ENCODE measurements at regions not wholly inside any gene's neighbourhood (a gene's known extent, or its start where the extent isn't known, plus 50 kb on each side); places are given as distances from the start of the nearest gene placed in this dataset.

DNA sequence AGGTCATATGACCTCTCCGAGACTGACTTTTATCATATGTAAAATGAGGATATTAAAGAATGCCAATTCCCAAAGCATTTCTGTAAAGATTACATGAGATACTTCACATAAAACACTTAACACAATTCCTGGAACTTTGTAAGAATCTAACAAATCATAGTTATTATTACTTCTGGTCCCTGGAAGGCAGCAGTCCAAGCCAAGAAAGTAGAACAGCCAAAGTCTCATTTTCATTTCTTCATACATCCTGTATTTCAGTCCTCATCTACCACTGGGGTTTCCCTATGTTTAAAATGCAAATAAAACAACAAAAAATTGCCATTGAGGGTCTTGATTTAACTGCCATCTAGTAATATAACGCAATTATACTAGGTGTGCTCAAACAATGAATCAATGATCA is 179.5 kb downstream of the MARCHF11 start:
- Mint-ChIP-seq H3K27me3 (ENCODE audit: unreplicated experiment) (no peaks in the 10 kb centered on the region), H3K9me3 (ENCODE audit: low read depth, unreplicated experiment) (peaks cover 6% of the 10 kb centered on the region), H3K36me3 (ENCODE audit: insufficient read depth, unreplicated experiment) (no peaks in the 10 kb centered on the region), H3K4me3 (ENCODE audit: low read depth, unreplicated experiment) (no peak overlapping the region), H3K4me1 (ENCODE audit: low read depth, unreplicated experiment) (no peaks in the 10 kb centered on the region), H3K27ac (ENCODE audit: unreplicated experiment) (no peak overlapping the region)
- TF ChIP-seq, protein P1, sequence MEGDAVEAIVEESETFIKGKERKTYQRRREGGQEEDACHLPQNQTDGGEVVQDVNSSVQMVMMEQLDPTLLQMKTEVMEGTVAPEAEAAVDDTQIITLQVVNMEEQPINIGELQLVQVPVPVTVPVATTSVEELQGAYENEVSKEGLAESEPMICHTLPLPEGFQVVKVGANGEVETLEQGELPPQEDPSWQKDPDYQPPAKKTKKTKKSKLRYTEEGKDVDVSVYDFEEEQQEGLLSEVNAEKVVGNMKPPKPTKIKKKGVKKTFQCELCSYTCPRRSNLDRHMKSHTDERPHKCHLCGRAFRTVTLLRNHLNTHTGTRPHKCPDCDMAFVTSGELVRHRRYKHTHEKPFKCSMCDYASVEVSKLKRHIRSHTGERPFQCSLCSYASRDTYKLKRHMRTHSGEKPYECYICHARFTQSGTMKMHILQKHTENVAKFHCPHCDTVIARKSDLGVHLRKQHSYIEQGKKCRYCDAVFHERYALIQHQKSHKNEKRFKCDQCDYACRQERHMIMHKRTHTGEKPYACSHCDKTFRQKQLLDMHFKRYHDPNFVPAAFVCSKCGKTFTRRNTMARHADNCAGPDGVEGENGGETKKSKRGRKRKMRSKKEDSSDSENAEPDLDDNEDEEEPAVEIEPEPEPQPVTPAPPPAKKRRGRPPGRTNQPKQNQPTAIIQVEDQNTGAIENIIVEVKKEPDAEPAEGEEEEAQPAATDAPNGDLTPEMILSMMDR (IDR thresholded peaks at IDR 0.05; ENCODE audit: unreplicated experiment), result no peak
- no peak for DNase-seq
- no TSS peak for BruUV-seq (replicated peaks)
- CTCF ChIA-PET, result no interaction called here
- intact Hi-C loops (cut with micrococcal nuclease; ENCODE audit: unreplicated experiment), result no loop called here

DNA sequence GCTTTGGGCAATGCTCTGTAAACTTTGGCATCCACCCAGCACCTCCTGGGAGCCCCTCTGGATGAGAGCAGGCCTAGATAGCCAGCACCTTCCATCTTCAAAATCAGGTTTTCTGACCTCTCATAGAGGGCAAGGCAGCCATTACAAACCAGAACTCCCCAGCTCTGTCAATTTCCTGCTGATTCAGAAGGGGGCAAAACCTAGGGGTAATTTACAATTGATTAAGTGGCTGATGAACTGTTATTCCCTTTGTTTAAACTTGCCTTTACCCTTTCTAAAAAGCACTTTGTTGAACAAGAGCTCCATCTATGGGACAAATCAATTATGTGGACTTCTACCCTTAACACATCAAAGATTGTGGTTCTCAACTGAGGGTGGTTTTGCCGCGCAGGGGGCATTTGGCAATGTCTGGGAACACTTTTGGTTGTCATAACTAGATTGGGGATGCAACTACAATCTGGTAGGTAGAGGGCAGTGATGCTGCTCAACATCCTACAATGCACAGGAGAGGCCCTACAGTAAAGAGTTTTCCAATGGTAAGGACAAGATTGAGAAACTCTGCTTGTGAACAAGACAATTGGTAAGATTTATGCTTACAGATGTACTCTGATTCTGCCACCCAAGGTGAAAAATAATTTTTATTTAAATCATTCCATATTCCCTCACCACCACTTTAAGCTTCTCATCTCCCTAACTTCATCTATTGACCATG is 184.1 kb downstream of the MARCHF11 start:
- CTCF ChIA-PET, result no interaction called here
- Mint-ChIP-seq H3K36me3 (ENCODE audit: insufficient read depth, unreplicated experiment) (no peaks in the 10 kb centered on the region), H3K27me3 (ENCODE audit: unreplicated experiment) (no peaks in the 10 kb centered on the region), H3K4me1 (ENCODE audit: low read depth, unreplicated experiment) (no peaks in the 10 kb centered on the region), H3K27ac (ENCODE audit: unreplicated experiment) (no peak overlapping the region), H3K4me3 (ENCODE audit: low read depth, unreplicated experiment) (no peak overlapping the region), H3K9me3 (ENCODE audit: low read depth, unreplicated experiment) (peaks cover 12% of the 10 kb centered on the region)
- TF ChIP-seq, protein P1 (IDR thresholded peaks at IDR 0.05; ENCODE audit: unreplicated experiment), result no peak
- DNase-seq, result no peak
- no TSS peak for BruUV-seq (replicated peaks)
- intact Hi-C loops (cut with micrococcal nuclease; ENCODE audit: unreplicated experiment), result loop anchor here (5.0 kb wide), 1 partner anchor 888 kb away; no protein-coding TSS in a partner anchor

DNA sequence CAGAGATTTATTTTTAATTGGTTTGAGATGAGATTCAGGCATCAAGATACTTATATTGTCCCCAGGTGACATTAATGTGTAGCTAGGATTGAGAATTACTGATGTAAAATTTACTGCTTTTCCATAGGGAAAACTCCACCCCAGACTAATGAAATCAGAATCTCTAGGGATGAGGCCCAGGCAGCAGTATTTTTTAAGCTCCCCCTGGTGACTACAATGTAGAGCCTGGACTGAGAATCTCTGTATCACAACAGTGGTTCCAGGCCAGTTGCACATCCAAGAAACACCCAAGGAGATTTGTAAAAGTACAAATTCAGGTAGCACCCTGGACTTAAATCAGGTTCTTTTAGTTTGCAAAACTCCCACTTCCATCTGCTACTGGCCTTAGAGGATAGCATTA is 185.7 kb downstream of the MARCHF11 start:
- Mint-ChIP-seq H3K36me3 (ENCODE audit: insufficient read depth, unreplicated experiment) (no peaks in the 10 kb centered on the region), H3K4me1 (ENCODE audit: low read depth, unreplicated experiment) (no peaks in the 10 kb centered on the region), H3K9me3 (ENCODE audit: low read depth, unreplicated experiment) (peaks cover 9% of the 10 kb centered on the region), H3K4me3 (ENCODE audit: low read depth, unreplicated experiment) (no peak overlapping the region), H3K27me3 (ENCODE audit: unreplicated experiment) (no peaks in the 10 kb centered on the region), H3K27ac (ENCODE audit: unreplicated experiment) (no peak overlapping the region)
- no TSS peak for BruUV-seq (replicated peaks)
- CTCF ChIA-PET, result no interaction called here
- DNase-seq, result no peak
- TF ChIP-seq, protein P1 (IDR thresholded peaks at IDR 0.05; ENCODE audit: unreplicated experiment), result no peak
- intact Hi-C loops (cut with micrococcal nuclease; ENCODE audit: unreplicated experiment), result no loop called here

DNA sequence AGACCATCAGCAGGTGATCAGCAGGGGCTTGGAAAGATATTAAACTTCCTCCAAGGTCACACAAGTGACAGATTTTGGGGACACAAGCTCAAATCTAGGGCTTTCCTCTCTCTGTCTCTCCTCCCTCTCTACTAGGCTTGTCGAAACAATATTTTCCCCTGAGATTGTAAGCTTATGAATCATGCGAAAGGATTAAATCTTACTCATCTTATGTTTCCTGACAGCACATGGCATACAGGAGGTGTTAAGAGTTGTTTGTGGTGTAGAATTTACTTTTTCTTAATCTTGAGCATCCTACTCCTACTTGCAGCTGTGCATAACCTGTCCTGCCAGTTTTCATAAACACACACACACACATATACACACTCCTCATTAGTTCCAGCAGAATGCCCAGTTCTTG is 186.3 kb downstream of the MARCHF11 start:
- Mint-ChIP-seq H3K27ac (ENCODE audit: unreplicated experiment) (no peak overlapping the region), H3K36me3 (ENCODE audit: insufficient read depth, unreplicated experiment) (no peaks in the 10 kb centered on the region), H3K9me3 (ENCODE audit: low read depth, unreplicated experiment) (peaks cover 9% of the 10 kb centered on the region), H3K27me3 (ENCODE audit: unreplicated experiment) (no peaks in the 10 kb centered on the region), H3K4me1 (ENCODE audit: low read depth, unreplicated experiment) (no peaks in the 10 kb centered on the region), H3K4me3 (ENCODE audit: low read depth, unreplicated experiment) (no peak overlapping the region)
- TF ChIP-seq, protein P1 (IDR thresholded peaks at IDR 0.05; ENCODE audit: unreplicated experiment), result no peak
- DNase-seq, result no peak
- intact Hi-C loops (cut with micrococcal nuclease; ENCODE audit: unreplicated experiment), result no loop called here
- CTCF ChIA-PET, result no interaction called here
- BruUV-seq (replicated peaks), result no TSS peak
